ENCODE measurements at regions not wholly inside any gene's neighbourhood (a gene's known extent, or its start where the extent isn't known, plus 50 kb on each side); places are given as distances from the start of the nearest gene placed in this dataset.

DNA sequence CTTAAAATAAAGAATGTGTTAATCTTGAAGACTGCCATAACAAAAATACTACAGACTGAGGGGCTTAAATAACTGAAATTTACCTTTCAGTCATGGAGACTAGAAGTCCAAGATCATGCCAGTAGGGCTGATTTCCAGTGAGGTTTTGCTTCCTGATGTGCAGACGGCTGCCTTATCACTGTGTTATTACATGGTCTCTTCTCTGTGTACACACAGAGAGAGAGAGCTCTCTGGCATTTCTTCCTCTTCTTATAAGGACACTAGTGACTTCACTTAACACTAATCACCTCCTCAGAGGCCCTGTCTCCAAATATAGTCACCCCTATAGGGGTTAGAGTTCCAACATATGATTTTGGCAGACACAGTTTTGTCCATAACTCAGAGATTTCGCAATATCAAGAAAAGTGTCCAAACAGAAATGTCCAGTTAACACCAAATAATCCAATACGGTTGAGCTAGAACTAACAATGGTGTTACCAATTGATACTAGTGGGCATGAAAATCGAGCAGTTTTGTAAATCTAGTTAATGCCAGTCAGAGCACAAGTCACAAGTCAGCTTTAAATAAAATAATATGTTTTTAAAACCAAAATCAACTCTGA, 399.8 kb downstream of the ADCYAP1 start:
- Mint-ChIP-seq H3K27ac (no peak overlapping the region), H3K4me3 (no peak overlapping the region), H3K9me3 (no peaks in the 10 kb centered on the region), H3K36me3 (ENCODE audit: low read depth) (no peaks in the 10 kb centered on the region), H3K4me1 (no peaks in the 10 kb centered on the region), H3K27me3 (ENCODE audit: insufficient read depth) (no peaks in the 10 kb centered on the region)
- Histone ChIP-seq H3K9me3 (ENCODE audit: control insufficient read depth, low read length) (no peaks in the 10 kb centered on the region), H3K27ac (ENCODE audit: low read depth, low read length) (no peak overlapping the region), H3K9ac (ENCODE audit: extremely low read depth, low read length, poor library complexity, severe bottlenecking) (no peak overlapping the region), H3K27me3 (ENCODE audit: control insufficient read depth, insufficient read depth, low read length, poor library complexity, severe bottlenecking) (no peaks in the 10 kb centered on the region), H3K36me3 (ENCODE audit: control insufficient read depth, insufficient read depth, low read length) (no peaks in the 10 kb centered on the region), H3K4me3 (ENCODE audit: low read length) (no peak overlapping the region), H3K4me1 (ENCODE audit: control insufficient read depth, insufficient read depth, low read length) (no peaks in the 10 kb centered on the region)
- no peak for TF ChIP-seq CTCF (conservative IDR thresholded peaks at IDR 0.05)
- DNase-seq = no peak
- whole genome bisulfite sequencing, 2 experiments (ENCODE audit: insufficient coverage in 1 of 2, insufficient read length in 1 of 2) = 82 to 90% methylated on average over 2 to 4 of the region's 4 CpGs

GRCh38 chr18:1306641-1307040, 402.0 kb downstream of the ADCYAP1 start:
- H3K9me3 ChIP-seq (ENCODE audit: control insufficient read depth, low read length) = no peaks in the 10 kb centered on the region
- H3K4me3 Mint-ChIP-seq = no peak overlapping the region
- DNase-seq = no peak
- H3K36me3 Mint-ChIP-seq (ENCODE audit: low read depth) = peaks cover 2% of the 10 kb centered on the region
- H3K27me3 ChIP-seq (ENCODE audit: control insufficient read depth, insufficient read depth, low read length, poor library complexity, severe bottlenecking) = no peaks in the 10 kb centered on the region
- no peak overlapping the region for H3K4me3 ChIP-seq (ENCODE audit: low read length)
- H3K9ac ChIP-seq (ENCODE audit: extremely low read depth, low read length, poor library complexity, severe bottlenecking) = no peak overlapping the region
- H3K27ac ChIP-seq (ENCODE audit: low read depth, low read length) = no peak overlapping the region
- no peak for TF ChIP-seq CTCF (conservative IDR thresholded peaks at IDR 0.05)
- no peaks in the 10 kb centered on the region for H3K36me3 ChIP-seq (ENCODE audit: control insufficient read depth, insufficient read depth, low read length)
- H3K4me1 Mint-ChIP-seq = no peaks in the 10 kb centered on the region
- H3K4me1 ChIP-seq (ENCODE audit: control insufficient read depth, insufficient read depth, low read length) = no peaks in the 10 kb centered on the region
- H3K27me3 Mint-ChIP-seq (ENCODE audit: insufficient read depth) = no peaks in the 10 kb centered on the region
- no peaks in the 10 kb centered on the region for H3K9me3 Mint-ChIP-seq
- H3K27ac Mint-ChIP-seq = no peak overlapping the region
- WGBS, 2 experiments (ENCODE audit: insufficient coverage in 1 of 2, insufficient read length in 1 of 2) = 95 to 100% methylated on average over 1 to 2 of the region's 2 CpGs

DNA sequence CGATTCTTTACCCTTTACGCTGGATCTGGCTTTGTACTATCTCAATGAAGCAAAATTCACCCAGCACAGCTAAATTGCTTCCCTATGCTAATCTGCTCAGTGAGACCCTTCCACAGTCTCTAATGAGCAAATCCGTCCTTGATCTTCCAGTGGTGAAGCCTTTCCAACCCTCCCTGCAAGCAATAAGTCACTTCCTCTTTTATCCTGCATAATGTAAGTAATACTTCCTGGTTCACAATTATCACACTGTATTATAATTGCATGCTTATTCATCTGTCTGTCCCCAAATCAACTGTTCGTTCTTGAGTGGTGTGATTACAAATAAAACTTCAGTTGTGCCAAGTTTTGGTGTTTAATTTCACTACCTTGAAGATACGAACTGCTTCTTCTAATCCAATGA, 404.0 kb downstream of the ADCYAP1 start:
- no peaks in the 10 kb centered on the region for H3K27me3 Mint-ChIP-seq (ENCODE audit: insufficient read depth)
- peaks cover 2% of the 10 kb centered on the region for H3K36me3 Mint-ChIP-seq (ENCODE audit: low read depth)

More for the DNA sequence above, 404.0 kb downstream of the ADCYAP1 start:
- no peak for DNase-seq
- no peaks in the 10 kb centered on the region for H3K27me3 ChIP-seq (ENCODE audit: control insufficient read depth, insufficient read depth, low read length, poor library complexity, severe bottlenecking)
- H3K4me3 ChIP-seq (ENCODE audit: low read length) = no peak overlapping the region
- no peaks in the 10 kb centered on the region for H3K36me3 ChIP-seq (ENCODE audit: control insufficient read depth, insufficient read depth, low read length)
- H3K4me1 ChIP-seq (ENCODE audit: control insufficient read depth, insufficient read depth, low read length) = no peaks in the 10 kb centered on the region
- H3K27ac ChIP-seq (ENCODE audit: low read depth, low read length) = no peak overlapping the region
- no peak overlapping the region for H3K9ac ChIP-seq (ENCODE audit: extremely low read depth, low read length, poor library complexity, severe bottlenecking)
- no peak overlapping the region for H3K27ac Mint-ChIP-seq
- H3K9me3 Mint-ChIP-seq = no peaks in the 10 kb centered on the region
- H3K4me3 Mint-ChIP-seq = no peak overlapping the region
- no peaks in the 10 kb centered on the region for H3K4me1 Mint-ChIP-seq
- WGBS, 2 experiments (ENCODE audit: insufficient coverage in 1 of 2, insufficient read length in 1 of 2) = 96 to 97% methylated on average over 4 to 5 of the region's 5 CpGs
- no peaks in the 10 kb centered on the region for H3K9me3 ChIP-seq (ENCODE audit: control insufficient read depth, low read length)
- TF ChIP-seq CTCF (conservative IDR thresholded peaks at IDR 0.05) = no peak
